ENCODE measurements at regions not wholly inside any gene's neighbourhood (a gene's known extent, or its start where the extent isn't known, plus 50 kb on each side); places are given as distances from the start of the nearest gene placed in this dataset.

DNA sequence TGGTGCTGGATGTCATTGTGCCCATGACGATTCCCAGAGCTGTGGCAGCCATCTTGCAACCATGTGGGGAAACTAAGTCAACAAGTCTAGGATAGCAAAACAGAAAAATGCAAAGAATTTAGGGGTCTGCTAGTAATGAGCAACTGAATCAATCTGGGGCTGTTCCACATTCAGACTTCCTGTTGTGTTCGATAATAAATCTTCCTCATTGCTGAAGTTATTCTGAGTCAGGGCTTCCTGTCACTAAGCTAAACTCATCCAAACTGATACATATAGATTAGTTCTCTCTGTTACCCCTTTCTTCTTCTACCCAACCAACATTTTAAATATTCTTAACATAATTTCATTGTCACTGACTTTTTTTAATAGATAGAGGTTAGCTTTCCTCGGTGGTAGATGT is 205.9 kb downstream of the HACE1 start (continued):
- TF ChIP-seq, protein P1, sequence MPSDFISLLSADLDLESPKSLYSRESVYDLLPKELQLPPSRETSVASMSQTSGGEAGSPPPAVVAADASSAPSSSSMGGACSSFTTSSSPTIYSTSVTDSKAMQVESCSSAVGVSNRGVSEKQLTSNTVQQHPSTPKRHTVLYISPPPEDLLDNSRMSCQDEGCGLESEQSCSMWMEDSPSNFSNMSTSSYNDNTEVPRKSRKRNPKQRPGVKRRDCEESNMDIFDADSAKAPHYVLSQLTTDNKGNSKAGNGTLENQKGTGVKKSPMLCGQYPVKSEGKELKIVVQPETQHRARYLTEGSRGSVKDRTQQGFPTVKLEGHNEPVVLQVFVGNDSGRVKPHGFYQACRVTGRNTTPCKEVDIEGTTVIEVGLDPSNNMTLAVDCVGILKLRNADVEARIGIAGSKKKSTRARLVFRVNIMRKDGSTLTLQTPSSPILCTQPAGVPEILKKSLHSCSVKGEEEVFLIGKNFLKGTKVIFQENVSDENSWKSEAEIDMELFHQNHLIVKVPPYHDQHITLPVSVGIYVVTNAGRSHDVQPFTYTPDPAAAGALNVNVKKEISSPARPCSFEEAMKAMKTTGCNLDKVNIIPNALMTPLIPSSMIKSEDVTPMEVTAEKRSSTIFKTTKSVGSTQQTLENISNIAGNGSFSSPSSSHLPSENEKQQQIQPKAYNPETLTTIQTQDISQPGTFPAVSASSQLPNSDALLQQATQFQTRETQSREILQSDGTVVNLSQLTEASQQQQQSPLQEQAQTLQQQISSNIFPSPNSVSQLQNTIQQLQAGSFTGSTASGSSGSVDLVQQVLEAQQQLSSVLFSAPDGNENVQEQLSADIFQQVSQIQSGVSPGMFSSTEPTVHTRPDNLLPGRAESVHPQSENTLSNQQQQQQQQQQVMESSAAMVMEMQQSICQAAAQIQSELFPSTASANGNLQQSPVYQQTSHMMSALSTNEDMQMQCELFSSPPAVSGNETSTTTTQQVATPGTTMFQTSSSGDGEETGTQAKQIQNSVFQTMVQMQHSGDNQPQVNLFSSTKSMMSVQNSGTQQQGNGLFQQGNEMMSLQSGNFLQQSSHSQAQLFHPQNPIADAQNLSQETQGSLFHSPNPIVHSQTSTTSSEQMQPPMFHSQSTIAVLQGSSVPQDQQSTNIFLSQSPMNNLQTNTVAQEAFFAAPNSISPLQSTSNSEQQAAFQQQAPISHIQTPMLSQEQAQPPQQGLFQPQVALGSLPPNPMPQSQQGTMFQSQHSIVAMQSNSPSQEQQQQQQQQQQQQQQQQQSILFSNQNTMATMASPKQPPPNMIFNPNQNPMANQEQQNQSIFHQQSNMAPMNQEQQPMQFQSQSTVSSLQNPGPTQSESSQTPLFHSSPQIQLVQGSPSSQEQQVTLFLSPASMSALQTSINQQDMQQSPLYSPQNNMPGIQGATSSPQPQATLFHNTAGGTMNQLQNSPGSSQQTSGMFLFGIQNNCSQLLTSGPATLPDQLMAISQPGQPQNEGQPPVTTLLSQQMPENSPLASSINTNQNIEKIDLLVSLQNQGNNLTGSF (CRISPR knock-in tag; IDR thresholded peaks at IDR 0.05), result no peak
- no peak for TF ChIP-seq ZNF768 (CRISPR knock-in tag; IDR thresholded peaks at IDR 0.05)
- TF ChIP-seq CBFB (CRISPR knock-in tag; IDR thresholded peaks at IDR 0.05), result no peak
- TF ChIP-seq ZNF30 (CRISPR knock-in tag; IDR thresholded peaks at IDR 0.05), result no peak
- no peak for TF ChIP-seq HES4 (CRISPR knock-in tag; IDR thresholded peaks at IDR 0.05; ENCODE audit: borderline replicate concordance)
- TF ChIP-seq FLYWCH1 (CRISPR knock-in tag; IDR thresholded peaks at IDR 0.05), result no peak
- no peak for TF ChIP-seq KLF9 (CRISPR knock-in tag; IDR thresholded peaks at IDR 0.05; ENCODE audit: low read depth)
- TF ChIP-seq NCOA2 (CRISPR knock-in tag; IDR thresholded peaks at IDR 0.05), result no peak
- TF ChIP-seq, protein P2, sequence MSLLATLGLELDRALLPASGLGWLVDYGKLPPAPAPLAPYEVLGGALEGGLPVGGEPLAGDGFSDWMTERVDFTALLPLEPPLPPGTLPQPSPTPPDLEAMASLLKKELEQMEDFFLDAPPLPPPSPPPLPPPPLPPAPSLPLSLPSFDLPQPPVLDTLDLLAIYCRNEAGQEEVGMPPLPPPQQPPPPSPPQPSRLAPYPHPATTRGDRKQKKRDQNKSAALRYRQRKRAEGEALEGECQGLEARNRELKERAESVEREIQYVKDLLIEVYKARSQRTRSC (CRISPR knock-in tag; IDR thresholded peaks at IDR 0.05; ENCODE audit: low read depth), result no peak
- TF ChIP-seq RNF2 (conservative IDR thresholded peaks at IDR 0.05; ENCODE audit: low read depth), result no peak
- no peak for TF ChIP-seq ZNF549 (CRISPR knock-in tag; IDR thresholded peaks at IDR 0.05)
- TF ChIP-seq NFATC3 (CRISPR knock-in tag; IDR thresholded peaks at IDR 0.05), result no peak
- TF ChIP-seq, protein P3, sequence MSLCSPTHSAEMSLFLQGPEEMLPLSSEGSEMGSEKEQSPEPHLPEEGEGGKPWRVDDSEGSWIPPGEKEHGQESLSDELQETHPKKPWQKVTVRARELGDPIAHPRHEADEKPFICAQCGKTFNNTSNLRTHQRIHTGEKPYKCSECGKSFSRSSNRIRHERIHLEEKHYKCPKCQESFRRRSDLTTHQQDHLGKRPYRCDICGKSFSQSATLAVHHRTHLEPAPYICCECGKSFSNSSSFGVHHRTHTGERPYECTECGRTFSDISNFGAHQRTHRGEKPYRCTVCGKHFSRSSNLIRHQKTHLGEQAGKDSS (CRISPR knock-in tag; IDR thresholded peaks at IDR 0.05; ENCODE audit: borderline replicate concordance, low read depth), result no peak
- TF ChIP-seq, protein P4, sequence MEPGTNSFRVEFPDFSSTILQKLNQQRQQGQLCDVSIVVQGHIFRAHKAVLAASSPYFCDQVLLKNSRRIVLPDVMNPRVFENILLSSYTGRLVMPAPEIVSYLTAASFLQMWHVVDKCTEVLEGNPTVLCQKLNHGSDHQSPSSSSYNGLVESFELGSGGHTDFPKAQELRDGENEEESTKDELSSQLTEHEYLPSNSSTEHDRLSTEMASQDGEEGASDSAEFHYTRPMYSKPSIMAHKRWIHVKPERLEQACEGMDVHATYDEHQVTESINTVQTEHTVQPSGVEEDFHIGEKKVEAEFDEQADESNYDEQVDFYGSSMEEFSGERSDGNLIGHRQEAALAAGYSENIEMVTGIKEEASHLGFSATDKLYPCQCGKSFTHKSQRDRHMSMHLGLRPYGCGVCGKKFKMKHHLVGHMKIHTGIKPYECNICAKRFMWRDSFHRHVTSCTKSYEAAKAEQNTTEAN (CRISPR knock-in tag; conservative IDR thresholded peaks at IDR 0.05), result no peak

All from HepG2 (cell line).